ENCODE measurements at regions not wholly inside any gene's neighbourhood (a gene's known extent, or its start where the extent isn't known, plus 50 kb on each side); places are given as distances from the start of the nearest gene placed in this dataset.

DNA sequence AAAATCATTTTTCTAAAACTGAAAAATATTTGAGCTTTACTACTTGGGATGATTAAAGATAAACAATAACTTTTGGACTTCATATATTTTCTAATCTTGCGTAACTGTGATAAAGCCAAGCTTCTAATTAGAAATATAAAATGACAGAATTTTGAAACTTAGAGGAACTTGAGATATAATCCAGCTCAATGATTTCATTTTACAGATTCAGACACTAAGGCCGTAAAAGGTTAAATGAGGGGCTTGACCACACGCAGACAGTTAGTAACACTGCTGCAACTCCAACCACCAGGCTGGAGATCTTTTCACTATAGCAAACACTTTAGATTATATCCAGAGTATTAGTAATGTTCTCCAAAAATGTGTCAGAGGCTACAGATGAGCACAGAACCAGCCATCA, 445.5 kb downstream of the ZEB2 start:
- DNase-seq: no peak

DNA sequence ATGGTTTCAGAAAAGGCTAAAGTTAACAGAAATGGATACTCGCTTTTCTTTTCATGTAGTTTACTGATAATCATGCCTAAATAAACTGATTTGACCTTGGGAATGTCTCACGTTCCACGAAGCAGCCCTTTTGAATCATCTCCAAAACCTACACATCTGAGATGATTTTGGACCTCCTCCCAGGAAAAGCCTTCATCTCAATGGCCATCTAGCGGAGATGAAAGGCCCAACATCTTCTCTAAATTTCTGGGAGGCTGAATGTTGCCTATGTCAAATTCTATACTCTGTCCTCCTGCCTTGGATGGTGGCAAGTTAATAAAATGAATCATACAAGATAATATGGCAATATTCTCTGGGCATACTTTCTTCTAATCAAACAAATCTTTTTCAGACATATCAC, 448.5 kb downstream of the ZEB2 start:
- no peak for DNase-seq

DNA sequence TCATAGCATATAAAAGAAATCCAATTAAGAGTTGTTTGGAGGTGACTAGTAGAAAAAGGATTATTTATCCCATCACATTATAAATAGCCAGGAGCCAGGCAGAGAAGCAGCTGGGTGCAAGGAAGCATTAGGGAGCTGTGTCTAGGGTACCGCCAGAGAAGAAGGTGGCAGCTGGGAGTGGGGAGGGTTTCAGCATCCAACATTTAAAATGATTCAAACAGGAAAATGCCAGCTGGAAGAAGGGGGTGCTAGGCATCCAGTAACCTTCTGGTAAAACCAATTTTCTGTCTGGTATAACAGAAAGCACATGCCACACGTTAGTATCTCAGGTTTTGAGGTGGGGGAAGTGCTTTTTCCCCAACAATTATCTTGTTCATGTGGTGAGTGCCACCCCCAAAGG, 452.4 kb downstream of the ZEB2 start:
- DNase-seq: no peak

DNA sequence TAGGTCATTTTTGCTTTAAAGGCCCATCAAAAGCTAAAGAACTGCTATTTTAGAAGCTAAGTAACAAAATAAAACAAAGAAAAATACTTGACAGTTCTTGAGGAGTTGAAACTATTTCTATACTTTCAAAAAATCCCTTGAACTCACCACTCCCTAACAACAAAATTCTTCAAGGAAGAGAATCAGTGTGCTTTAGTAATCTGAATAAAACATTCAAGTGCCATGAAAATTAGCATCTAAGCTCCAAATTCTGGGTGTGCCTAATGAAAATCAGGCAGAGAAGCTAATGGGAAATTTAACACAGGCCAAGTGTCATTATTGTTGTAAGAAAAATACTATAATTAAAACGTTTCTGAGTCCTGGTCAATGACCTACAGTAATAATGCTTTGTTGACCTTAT, 456.3 kb downstream of the ZEB2 start:
- DNase-seq: no peak

DNA sequence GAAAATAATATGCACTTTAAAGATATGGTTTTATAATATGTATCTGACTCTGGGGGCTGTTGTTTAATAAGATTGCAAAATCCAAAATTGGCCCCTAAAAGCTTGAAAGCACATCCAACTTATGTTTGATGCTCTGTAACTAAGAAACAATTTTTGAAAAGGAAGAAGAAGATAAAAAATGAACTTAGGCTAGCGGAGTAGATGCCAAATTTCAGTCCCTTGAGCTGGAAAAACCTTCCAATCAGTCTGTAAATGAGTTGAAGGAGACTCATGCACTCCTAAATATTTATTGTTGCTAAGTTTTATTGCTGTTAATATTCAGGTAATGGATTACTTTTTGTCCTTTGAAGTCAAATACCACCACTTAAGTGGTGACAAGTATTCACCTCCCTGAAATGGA, 465.0 kb downstream of the ZEB2 start:
- no peak for DNase-seq

DNA sequence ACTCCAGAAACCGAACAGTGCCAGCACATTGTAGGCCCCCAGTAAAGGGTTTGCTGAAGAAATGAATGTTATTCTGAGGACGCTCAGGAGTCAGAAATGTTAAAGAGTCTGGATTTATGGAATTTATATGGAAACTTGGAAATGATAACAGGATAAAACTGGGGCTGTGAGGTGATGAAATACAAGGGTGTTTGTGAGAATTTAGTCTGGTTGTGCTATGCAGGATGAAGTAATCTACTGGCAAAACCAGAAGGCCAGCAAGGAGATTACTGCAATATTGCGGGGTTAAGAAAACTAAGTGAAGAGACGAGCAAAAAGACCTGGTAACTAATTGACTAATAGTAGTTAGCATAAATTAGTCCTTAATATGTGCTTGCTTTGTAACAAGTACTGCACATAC, 467.8 kb downstream of the ZEB2 start:
- DNase-seq: no peak

DNA sequence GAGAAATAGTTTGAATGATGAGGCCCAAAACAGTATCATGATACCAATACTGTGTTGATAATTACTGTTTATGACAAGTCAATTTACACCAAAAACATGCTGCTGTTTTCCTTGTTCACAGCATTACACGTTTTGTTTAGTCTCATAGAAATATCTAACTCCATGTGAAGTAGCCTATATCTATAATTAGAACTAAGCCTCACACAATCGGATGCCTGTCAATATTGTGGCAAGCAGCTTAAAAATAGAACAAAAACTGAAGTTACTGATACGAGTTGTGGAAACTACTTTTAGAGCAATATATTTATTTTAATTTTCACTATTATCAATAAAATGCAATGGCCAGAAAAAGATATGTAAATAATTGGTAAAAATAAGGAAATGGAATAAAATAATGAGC, 470.8 kb downstream of the ZEB2 start:
- no peak for DNase-seq

DNA sequence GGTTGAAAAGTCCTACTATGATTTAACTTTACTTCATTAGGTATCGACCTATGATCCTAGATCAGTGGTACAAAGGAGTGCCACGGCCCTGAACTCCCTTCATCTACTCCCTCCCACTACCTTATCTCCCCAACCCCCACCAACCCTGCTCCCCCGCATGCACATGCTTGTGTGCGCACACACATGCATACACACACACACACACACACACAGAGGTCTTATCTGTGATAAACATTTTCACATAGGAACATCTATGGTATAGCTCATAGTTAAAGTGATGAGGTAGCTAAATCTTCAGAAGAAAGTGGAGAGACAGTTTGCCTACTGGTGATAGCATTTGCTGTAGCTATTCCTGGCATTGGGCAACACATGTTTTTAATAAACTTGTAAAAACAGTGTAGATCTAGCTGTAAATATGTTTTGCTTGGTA, 471.3 kb downstream of the ZEB2 start:
- no peak for DNase-seq

DNA sequence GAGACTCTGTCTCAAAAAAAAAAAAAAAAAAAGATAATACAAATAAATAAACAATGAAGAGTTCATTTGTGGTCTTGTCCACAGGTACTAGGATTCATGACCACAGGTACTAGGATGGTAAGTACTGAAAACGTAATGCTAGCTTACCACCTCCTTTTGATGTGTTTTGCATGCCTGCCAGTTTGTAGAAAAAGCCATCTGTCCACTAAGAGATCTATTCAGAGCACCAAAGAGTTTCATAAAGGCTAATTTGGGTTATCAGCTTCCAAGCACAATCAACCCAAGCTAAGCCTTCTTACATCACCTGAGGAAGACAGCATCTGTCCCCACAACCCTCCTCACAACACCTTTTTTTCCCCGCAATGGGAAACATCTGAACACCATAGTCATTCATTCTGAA, 477.2 kb downstream of the ZEB2 start:
- no peak for DNase-seq

DNA sequence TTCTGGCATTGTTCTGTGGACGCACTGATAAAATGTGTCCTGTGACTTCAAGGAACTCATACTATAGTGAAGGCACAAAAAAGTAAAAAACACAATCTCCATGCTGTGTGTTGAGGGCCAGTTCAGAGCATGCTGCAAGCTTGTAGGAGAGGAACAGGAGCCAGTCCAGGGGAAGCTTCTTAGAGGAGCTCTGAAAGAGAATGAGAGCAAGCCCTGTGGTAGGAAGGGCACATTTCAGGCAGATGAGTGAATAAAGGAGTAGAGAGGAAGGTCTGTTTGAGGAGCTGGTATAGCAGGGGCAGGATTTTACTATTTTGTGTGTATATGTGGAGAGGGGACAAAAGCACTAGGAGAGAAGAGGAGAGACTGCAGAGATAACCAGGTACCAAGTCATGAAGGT, 478.3 kb downstream of the ZEB2 start:
- DNase-seq: no peak

DNA sequence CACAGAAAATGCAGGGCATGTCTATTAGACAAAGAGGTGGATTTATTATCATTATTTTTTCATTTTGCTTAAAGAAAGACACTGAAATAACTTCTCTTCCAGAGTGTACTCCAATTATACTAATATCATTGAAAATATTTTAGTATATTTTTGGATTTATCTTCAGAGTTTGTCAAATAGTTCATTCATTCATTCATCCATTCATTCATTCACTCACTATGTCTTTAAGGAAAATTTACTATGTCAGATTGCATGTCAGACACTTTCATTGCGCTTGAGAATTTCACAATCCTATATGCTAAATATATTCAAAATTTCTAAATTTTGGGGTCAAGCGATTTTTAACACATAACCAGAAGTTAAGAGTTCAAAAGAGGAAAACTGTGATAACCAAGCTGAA, 479.1 kb downstream of the ZEB2 start:
- DNase-seq: no peak

DNA sequence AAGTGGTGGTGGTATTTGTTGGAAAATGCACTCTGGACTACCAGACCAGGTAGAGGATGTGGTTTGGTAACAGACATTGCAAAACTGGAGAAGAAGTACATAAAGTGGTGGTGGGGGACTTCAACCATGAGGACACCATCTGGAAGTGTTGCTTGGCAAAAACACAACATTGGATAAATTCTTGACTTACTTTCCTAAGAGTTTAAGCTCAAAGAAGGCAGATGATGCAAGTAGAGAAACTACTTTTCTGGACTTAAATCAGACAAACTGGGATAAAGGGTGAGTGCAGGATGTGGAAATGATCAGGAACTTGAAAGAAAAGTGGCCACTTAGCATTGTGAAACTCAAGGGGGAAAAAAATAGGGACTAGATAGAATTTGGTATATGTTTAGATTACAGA, 487.4 kb downstream of the ZEB2 start:
- no peak for DNase-seq

DNA sequence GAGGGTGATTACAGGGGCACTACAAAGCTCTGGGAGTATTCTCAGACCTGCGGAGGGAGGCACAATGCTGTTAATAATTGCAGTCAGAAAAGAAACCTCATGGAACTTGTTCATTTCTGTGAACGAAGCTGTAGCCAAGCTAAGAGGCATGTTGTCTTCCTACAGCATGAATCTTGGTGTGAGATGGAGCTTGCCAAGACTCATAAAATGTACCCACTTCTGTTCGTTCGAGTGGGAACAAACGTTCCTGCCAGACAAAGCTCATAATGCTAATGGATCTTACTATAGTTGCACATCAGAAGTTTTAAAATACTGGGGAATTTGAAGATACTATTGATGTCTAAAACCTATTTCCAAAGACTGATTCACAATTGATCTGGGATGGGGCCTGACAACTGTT, 489.1 kb downstream of the ZEB2 start:
- DNase-seq: no peak

DNA sequence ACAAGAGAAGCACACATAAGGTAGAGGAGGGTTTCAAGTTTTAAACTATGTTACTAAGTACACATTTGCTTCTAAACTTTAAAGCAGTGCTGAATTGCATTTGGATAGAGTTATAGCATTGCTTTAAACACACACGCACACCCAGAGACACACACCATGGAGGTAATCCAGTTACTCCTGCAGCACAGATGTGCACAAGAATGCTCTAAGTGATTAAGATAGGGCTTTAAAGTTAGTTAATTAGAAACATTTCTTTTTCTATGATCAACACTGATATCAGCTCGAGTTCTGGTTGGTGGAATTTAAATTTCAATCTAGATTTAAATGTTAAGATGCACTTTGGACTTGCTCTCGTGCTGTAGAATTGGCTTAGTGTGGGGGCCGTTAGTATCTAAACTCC, 492.3 kb downstream of the ZEB2 start:
- no peak for DNase-seq

DNA sequence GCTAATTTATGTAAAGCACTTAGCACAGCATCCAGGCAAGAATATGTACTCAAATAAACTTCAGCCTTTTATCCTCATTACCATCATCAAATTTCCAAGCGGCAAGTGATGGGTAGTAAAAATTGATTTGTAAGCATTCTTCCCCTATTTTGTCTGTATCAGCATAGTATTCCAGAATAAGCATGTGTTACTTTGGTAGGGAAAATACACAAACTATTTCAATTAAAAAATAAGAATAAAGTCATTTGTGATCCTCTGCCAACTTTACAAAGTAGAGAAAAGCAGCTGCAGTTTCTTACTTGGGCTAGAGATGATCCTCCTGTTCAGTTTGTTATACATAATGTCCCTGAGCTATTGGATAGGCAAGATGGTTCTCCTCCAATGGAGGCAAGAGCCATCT, 493.2 kb downstream of the ZEB2 start:
- DNase-seq: no peak

DNA sequence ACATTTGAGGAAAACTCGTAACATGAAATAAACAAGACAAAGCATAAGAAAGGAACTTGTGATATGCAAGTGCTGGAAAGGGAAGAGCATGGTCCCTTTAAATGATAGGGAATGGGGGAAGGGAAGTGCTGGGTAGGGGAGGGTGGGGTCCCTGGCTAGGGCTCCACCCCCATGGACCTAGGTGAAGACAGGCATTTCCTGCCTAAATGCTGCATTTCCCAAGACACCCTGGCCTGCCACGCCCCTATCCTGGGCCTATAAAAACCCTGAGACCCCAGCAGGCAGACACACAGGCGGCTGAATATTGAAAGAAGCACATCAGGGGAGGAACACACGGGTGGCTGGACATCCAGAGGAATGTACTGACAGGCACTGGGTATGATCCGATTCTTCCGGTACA, 499.9 kb downstream of the ZEB2 start:
- DNase-seq: no peak

DNA sequence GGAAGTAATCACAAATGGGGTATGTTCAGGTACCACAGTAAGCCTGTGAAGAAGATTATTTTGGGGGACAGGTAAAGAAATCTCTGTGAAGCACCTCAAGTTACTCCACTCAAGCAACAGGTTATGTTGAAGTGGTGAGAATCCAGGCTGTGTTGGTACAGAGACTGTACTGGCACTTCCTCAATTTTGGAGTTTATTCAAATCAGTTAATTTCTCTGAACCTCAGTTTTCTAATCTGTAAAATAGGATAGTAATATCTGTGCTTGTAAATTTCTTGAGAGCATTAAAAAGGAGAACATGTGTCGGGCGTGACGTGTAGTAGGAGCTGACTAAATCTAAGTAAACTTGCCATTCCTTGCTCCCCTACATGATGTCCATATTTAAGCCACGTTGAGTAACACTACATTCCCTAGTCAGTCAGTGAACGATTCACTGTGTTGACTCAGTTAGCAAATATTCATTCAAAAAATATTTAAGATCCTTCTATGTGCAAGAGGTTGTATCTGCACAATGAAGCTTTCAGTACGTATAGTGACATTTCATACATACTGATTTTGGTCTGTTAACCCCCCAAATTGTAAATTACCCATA, 504.2 kb downstream of the ZEB2 start:
- DNase-seq: no peak

DNA sequence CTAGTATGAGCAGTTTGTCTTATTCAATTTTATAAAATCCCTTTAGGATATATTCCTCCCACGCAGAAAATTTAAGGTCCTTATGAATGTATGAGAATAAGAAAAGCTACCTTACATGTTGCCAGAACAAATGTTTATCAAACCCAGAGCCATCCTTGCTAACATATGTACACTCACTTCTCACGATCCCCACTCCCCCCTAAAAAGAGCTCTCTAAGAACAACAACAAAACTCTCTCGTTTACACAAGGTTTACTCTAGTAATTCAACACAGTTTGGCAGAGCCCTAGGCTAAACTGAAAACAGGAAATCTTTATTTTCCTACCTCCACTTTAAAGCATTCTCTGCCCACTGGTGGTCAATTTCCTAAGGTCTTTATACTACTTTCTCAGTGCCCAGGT, 504.9 kb downstream of the ZEB2 start:
- no peak for DNase-seq

DNA sequence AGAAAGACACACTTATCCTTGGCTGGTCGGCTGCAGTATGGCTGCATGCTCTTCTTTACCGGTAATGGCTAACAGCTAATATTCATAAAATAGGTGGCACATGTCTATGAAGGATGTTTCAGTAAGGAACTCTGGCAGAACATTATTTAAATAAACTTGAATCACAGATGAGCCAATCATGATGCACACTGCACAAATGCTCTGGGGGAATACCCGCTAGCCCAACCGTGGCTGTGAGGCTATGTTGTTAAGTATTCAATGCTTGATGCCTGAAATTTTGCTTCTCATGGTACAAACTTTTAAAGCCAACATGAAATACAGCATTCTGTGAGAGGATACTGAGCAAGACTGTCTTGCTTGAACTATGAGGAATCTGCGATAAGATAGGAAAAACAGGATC, 505.8 kb downstream of the ZEB2 start:
- DNase-seq: no peak

DNA sequence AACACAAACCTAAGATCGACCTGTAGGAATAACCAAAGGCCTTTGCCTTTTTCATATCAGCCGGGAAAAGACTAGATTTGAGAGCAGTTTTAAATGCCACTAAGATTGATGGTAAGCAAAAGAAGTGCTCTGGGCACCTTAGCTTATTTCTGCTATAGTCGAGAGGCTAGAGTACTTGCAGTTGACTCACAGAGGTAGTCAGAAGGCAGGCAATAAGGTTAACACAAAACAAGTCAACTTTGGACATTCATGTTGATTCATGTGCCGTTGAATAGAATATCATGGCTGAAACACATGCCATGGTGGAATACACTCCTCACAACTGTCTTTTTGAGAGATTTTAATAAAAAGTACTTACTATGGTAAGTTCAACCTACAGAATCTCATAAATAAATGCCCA, 507.6 kb downstream of the ZEB2 start:
- no peak for DNase-seq

DNA sequence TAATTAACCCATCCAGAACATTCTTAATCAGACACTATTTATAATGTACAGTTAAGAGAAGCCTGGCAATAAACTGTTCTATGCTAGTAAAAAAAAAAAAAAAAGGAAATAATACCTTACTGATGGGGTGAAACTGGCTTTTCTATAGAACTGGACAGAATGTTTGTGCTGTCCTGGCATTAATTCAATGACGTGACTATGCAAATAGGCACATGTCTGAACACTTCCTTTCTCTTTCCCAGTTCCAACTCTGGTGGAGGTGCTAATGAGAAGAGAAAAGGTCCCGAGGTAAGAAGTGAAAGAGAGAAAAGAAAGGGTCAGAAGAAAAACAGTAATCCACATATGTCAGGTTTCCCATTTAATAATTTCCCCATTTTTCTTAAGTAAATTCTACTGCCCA, 508.4 kb downstream of the ZEB2 start:
- DNase-seq: no peak

DNA sequence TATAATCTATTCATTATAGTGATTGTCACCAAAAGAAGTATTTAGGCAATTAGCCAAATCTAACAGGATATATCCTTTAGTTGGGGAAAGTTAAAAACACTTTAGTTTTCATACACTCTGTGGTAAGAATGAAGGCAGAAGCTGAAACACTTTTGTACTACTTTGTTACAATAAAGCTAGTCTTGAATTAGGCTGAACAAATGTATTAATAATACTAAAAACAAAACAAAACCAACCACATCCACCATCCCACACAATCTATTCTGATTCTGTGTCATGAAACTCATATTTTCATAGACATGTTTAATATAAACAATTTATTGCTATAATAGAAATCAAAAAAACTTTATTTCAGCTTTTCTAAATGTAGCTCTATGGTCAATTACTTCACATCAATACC, 508.8 kb downstream of the ZEB2 start:
- no peak for DNase-seq

DNA sequence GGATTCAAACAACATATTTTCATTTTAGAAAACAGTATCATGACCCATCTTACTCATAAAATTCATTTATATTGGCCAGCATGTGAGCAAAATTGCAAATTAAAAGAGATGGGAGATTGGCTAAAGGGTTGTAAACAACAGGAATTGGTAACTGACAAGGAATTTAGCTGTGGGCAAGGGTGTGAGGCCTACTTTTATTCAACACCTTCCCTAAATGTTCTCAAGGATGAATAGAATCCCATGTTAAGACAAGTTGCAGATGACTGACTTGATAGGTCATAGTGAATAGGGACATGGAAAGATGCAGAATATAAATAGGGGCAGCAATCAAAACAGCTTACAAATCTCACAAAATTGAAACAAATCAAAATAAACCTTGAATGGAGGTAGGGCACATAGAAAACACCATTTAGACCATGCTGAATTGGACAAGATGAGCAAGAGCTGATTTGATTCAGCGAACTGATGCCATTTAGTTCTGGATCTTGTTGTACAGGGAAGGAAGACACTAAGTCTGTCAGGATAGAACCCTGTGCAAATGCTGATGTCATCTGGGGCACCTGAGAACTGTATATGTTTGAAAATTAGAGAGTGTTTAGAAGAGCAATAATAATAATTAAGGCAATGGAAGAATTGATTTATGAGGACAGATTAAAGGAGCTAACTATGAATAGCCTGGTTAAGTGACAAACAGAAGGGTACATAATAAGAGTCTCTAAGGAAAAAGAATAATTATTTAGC, 509.7 kb downstream of the ZEB2 start:
- DNase-seq: no peak

DNA sequence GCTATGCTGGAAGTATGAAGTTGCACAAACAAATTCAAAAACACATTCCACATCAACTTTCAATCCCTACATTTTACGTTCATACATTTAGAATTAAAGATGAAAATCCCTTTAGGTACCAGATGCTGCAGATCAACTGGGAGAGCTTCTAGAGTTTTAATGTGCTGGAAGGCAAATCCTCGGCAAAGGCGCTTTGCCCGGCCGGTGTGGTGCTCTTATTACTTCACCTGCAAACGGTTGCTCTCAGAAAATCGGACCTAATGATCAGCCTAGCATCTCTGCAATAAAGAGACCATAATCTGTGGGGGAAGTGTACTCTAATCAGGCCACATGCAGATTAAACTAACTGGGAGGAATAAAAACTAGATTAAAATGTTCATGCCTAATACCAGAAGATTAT, 513.8 kb downstream of the ZEB2 start:
- no peak for DNase-seq

DNA sequence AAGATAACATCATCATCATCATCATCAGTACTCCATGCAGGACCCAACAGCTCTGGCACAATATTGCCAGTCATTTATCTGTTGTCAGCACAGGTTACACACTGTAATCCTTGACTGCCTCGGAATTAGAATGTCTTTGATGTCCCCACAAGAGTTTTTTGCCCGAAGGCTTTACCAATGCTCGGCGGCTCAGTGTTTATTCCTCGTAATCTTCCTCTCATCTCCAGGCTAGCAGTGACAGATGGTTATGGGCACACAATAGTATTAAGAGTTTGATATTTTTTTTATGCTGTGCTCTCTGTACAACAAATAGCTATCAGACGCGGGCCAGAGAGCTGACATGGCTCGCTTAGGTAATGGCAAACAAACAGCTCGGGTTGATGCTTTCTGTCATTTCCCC, 515.2 kb downstream of the ZEB2 start:
- DNase-seq: no peak

Data from NCI-H774 (cell line).